ENCODE measurements at regions not wholly inside any gene's neighbourhood (a gene's known extent, or its start where the extent isn't known, plus 50 kb on each side); places are given as distances from the start of the nearest gene placed in this dataset.

GRCh38 chr10:57627642-57628178 lies 640.0 kb downstream of the IPMK start:
- no peak for TF ChIP-seq CTCF (IDR thresholded peaks at IDR 0.05)
- Histone ChIP-seq H3K27me3 (ENCODE audit: control insufficient read depth, insufficient read depth, low read length) (no peaks in the 10 kb centered on the region), H3K36me3 (ENCODE audit: control insufficient read depth, insufficient read depth, low read length) (no peaks in the 10 kb centered on the region), H3K9me3 (ENCODE audit: control insufficient read depth, low read length) (no peaks in the 10 kb centered on the region), H3K9ac (no peak overlapping the region), H3K27ac (no peak overlapping the region), H3K4me3 (ENCODE audit: low read depth, low read length) (no peak overlapping the region), H3K79me2 (no peaks in the 10 kb centered on the region), H3K4me2 (ENCODE audit: low read length) (no peak overlapping the region), H2AFZ (no peak overlapping the region), H3K4me1 (no peaks in the 10 kb centered on the region)

GRCh38 chr10:57624856-57625592 lies 642.7 kb downstream of the IPMK start:
- no peak for TF ChIP-seq CTCF (IDR thresholded peaks at IDR 0.05)
- no peak overlapping the region for H3K4me2 ChIP-seq (ENCODE audit: low read length)
- H3K9ac ChIP-seq, result no peak overlapping the region
- H3K36me3 ChIP-seq (ENCODE audit: control insufficient read depth, insufficient read depth, low read length), result no peaks in the 10 kb centered on the region
- no peak overlapping the region for H3K27ac ChIP-seq
- H3K4me3 ChIP-seq (ENCODE audit: low read depth, low read length), result no peak overlapping the region
- no peak overlapping the region for H2AFZ ChIP-seq
- H3K4me1 ChIP-seq, result no peaks in the 10 kb centered on the region
- no peaks in the 10 kb centered on the region for H3K9me3 ChIP-seq (ENCODE audit: control insufficient read depth, low read length)
- H3K27me3 ChIP-seq (ENCODE audit: control insufficient read depth, insufficient read depth, low read length), result no peaks in the 10 kb centered on the region
- H3K79me2 ChIP-seq, result no peaks in the 10 kb centered on the region

GRCh38 chr10:57624066-57624465 lies 643.6 kb downstream of the IPMK start:
- H3K4me3 ChIP-seq (ENCODE audit: low read depth, low read length), result no peak overlapping the region
- no peak for TF ChIP-seq CTCF (IDR thresholded peaks at IDR 0.05)
- no peak overlapping the region for H2AFZ ChIP-seq
- no peaks in the 10 kb centered on the region for H3K4me1 ChIP-seq
- H3K4me2 ChIP-seq (ENCODE audit: low read length), result no peak overlapping the region
- no peak overlapping the region for H3K27ac ChIP-seq
- H3K79me2 ChIP-seq, result no peaks in the 10 kb centered on the region
- no peak overlapping the region for H3K9ac ChIP-seq
- no peaks in the 10 kb centered on the region for H3K36me3 ChIP-seq (ENCODE audit: control insufficient read depth, insufficient read depth, low read length)
- H3K27me3 ChIP-seq (ENCODE audit: control insufficient read depth, insufficient read depth, low read length), result no peaks in the 10 kb centered on the region
- H3K9me3 ChIP-seq (ENCODE audit: control insufficient read depth, low read length), result no peaks in the 10 kb centered on the region

- Histone ChIP-seq H3K36me3 (ENCODE audit: control insufficient read depth, insufficient read depth, low read length) (no peaks in the 10 kb centered on the region), H3K4me3 (ENCODE audit: low read depth, low read length) (no peak overlapping the region), H3K9me3 (ENCODE audit: control insufficient read depth, low read length) (no peaks in the 10 kb centered on the region), H2AFZ (no peak overlapping the region), H3K9ac (no peak overlapping the region), H3K79me2 (no peaks in the 10 kb centered on the region), H3K4me2 (ENCODE audit: low read length) (no peak overlapping the region), H3K27me3 (ENCODE audit: control insufficient read depth, insufficient read depth, low read length) (no peaks in the 10 kb centered on the region), H3K4me1 (no peaks in the 10 kb centered on the region), H3K27ac (no peak overlapping the region)
- TF ChIP-seq CTCF (IDR thresholded peaks at IDR 0.05), result no peak
Observed at GRCh38 chr10:57621466-57621865, 646.2 kb downstream of the IPMK start.

All from parathyroid adenoma (tissue), 2 donors.